Ovary (tissue), 7 donors: ENCODE measurements at regions not wholly inside any gene's neighbourhood (a gene's known extent, or its start where the extent isn't known, plus 50 kb on each side); places are given as distances from the start of the nearest gene placed in this dataset.

ENCODE experiments used
- DNase-seq, 5 donors: peaks; one replicate each; pipeline ENCODE4 v3.0.0-alpha.2; 2019 to 2020
- H3K27ac ChIP-seq, 2 donors: fragments of 200-600 bp; one replicate each; pipeline versions ENCODE4 v1.5.1 to v1.8.0; 2019 to 2022
- H3K27me3 ChIP-seq: fragments of 200-600 bp; one replicate; pipeline ENCODE4 v1.8.0; 2022
- H3K36me3 ChIP-seq: fragments of 200-600 bp; sonication (generic); one replicate; pipeline ENCODE4 v1.5.1; 2019
- H3K4me1 ChIP-seq: one replicate; pipeline ENCODE4 v1.8.1; 2013; ENCODE audit warnings: mild to moderate bottlenecking, moderate library complexity; ENCODE audit not compliant: insufficient read depth
- H3K4me3 ChIP-seq: fragments of 200-600 bp; sonication (generic); one replicate; pipeline ENCODE4 v1.5.1; 2017
- H3K9me3 ChIP-seq, 2 donors: fragments of 200-600 bp in 1 of 2; sonication (generic) in 1 of 2; one replicate each; pipeline versions ENCODE4 v1.5.1 to v1.8.1; 2013 to 2019; ENCODE audit warnings: mild to moderate bottlenecking in 1 of 2, moderate library complexity in 1 of 2
- EP300 ChIP-seq: sonication (generic); formaldehyde crosslinking; IDR thresholded peaks from one replicate; pipeline ENCODE4 v1.6.1; 2017; ENCODE audit warnings: antibody characterized with exemption
- POLR2A ChIP-seq: fragments of 450-650 bp; IDR thresholded peaks from one replicate; pipeline ENCODE4 v1.6.1; 2017; ENCODE audit warnings: antibody characterized with exemption, mild to moderate bottlenecking, moderate library complexity
- WGBS, 3 donors: extraction: QIAGEN DNeasy Blood & Tissue Kit in 1 of 3; methylation state at CpG; one replicate each; pipeline versions ENCODE4 v1.1.5 to v1.1.7; 2013 to 2017; 5-methylcytosine and 5-hydroxymethylcytosine counted together
- intact Hi-C, 4 donors: fragments of 100-400 bp; cut with DNase I; formaldehyde crosslinking; loops; one replicate each; pipeline versions ENCODE4 v1.11.0 to v1.15.1; 2022 to 2023
- TF ChIP-seq, protein P1 (sequence below), 3 donors: fragments of 450-650 bp in 2 of 3; fragments of 200-600 bp in 1 of 3; IDR thresholded peaks; one replicate each; pipeline versions ENCODE4 v1.5.1 to v1.8.0; 2016 to 2022; ENCODE audit warnings: antibody characterized with exemption in 3 of 3, mild to moderate bottlenecking in 1 of 3
- donor health status: DM: no; HTN: no; CAD: no; lungs with moderate emphysema.
- donor health status: DM: no; HTN: no; CAD: no.
- donor health status: Bipolar disorder and iron deficiency.
- donor health status: DM: no; HTN: no; CAD: no.
- donor health status: DM: yes; HTN: yes; CAD: no.

DNA sequence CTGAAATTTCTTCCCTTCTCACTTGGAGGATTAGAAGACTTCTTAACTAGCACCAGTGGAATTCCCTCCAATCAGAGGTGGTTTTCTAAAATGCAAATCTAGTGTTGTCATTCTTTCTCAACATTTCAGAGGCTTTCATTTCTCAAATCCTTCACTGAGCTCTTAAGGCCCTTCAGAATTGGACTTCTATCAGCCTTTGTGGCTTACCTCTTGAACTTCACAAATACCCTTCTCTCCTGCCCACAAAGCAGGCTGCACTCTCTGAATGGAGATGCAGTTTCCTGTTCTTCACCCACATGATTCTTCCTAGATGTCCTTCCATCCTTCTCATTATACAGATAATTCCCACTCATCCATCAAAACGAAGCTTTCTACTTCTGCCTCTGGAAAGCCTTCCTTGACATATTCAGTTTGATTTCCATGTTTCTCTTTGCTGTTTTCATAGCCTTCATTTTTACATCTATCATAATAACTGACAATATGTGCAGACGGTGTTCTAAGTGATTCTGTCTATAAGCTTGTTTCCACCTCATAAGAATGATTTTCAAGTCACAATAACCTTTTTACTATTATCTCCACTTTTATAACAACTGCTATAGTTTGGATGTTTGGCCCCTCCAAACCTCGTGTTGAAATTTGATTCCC lies 123.1 kb upstream of the GPR12 start:
- WGBS, 3 donors, result 41 to 57% (median 42%) methylated on average over 3 of the region's 3 CpGs

DNA sequence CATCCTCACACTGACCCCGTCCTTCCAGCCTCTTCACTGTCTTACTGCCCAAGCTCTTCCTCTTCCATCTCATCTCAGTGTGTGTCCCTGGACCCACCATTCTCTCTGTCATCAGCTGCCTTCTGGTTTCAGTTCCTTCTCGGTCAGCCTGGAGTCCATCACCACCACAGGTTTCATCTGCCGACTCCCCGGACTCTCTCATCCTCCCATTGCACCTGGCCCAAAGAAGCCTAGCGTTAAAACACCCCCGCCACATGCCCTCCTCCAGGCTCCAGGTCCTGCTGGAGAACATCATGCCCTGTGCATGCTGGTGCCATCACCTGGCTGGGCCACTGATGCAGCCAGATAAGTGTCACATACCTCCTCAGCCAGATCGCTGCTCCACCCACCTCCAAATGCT lies 122.1 kb upstream of the GPR12 start:
- TF ChIP-seq, protein P1, sequence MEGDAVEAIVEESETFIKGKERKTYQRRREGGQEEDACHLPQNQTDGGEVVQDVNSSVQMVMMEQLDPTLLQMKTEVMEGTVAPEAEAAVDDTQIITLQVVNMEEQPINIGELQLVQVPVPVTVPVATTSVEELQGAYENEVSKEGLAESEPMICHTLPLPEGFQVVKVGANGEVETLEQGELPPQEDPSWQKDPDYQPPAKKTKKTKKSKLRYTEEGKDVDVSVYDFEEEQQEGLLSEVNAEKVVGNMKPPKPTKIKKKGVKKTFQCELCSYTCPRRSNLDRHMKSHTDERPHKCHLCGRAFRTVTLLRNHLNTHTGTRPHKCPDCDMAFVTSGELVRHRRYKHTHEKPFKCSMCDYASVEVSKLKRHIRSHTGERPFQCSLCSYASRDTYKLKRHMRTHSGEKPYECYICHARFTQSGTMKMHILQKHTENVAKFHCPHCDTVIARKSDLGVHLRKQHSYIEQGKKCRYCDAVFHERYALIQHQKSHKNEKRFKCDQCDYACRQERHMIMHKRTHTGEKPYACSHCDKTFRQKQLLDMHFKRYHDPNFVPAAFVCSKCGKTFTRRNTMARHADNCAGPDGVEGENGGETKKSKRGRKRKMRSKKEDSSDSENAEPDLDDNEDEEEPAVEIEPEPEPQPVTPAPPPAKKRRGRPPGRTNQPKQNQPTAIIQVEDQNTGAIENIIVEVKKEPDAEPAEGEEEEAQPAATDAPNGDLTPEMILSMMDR (IDR thresholded peaks at IDR 0.05), result no peak
- no peak for TF ChIP-seq EP300
- no peak for TF ChIP-seq POLR2A
- Histone ChIP-seq H3K4me1 (no peaks in the 10 kb centered on the region), H3K27ac (no peak overlapping the region), H3K4me3 (no peak overlapping the region), H3K36me3 (no peaks in the 10 kb centered on the region), H3K9me3 (no peaks in the 10 kb centered on the region), H3K27me3 (no peaks in the 10 kb centered on the region)
- 87 to 91% (median 91%) methylated on average over 7 of the region's 7 CpGs for WGBS, 3 donors
- no peak for DNase-seq
- intact Hi-C loops, result no loop called here

More for the DNA sequence above, 123.1 kb upstream of the GPR12 start:
- Histone ChIP-seq H3K9me3 (no peaks in the 10 kb centered on the region), H3K36me3 (no peaks in the 10 kb centered on the region), H3K4me3 (no peak overlapping the region), H3K27ac (no peak overlapping the region), H3K4me1 (no peaks in the 10 kb centered on the region), H3K27me3 (no peaks in the 10 kb centered on the region)
- TF ChIP-seq EP300, result no peak
- TF ChIP-seq POLR2A, result no peak
- TF ChIP-seq, protein P1 (IDR thresholded peaks at IDR 0.05), result no peak
- no peak for DNase-seq
- intact Hi-C loops, result no loop called here

DNA sequence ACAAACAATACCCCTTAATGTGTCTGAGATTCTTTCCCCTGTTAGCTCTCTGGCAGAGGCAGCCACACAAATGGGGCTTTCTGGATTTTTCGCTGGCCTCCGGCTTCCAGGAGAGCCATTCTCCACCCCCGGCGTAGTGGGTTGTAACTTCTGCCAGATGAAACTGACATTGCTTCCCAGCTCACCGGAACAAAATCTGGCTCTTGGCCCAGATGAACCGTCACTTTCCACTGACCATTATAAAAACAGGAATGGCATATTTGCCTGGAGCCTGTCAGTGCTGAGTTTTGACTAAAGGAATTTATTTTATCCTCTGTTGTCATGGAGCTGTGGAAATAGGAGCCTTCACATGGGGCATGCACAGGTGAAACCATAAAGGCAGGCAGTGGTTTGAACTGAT lies 120.6 kb upstream of the GPR12 start:
- Histone ChIP-seq H3K36me3 (no peaks in the 10 kb centered on the region), H3K4me3 (no peak overlapping the region), H3K4me1 (no peaks in the 10 kb centered on the region), H3K9me3 (no peaks in the 10 kb centered on the region), H3K27ac (no peak overlapping the region), H3K27me3 (no peaks in the 10 kb centered on the region)
- DNase-seq, result no peak
- WGBS, 3 donors, result 15 to 41% (median 27%) methylated on average over 6 of the region's 6 CpGs
- TF ChIP-seq POLR2A, result no peak
- no peak for TF ChIP-seq EP300
- TF ChIP-seq, protein P1 (IDR thresholded peaks at IDR 0.05), result no peak
- intact Hi-C loops, result no loop called here

DNA sequence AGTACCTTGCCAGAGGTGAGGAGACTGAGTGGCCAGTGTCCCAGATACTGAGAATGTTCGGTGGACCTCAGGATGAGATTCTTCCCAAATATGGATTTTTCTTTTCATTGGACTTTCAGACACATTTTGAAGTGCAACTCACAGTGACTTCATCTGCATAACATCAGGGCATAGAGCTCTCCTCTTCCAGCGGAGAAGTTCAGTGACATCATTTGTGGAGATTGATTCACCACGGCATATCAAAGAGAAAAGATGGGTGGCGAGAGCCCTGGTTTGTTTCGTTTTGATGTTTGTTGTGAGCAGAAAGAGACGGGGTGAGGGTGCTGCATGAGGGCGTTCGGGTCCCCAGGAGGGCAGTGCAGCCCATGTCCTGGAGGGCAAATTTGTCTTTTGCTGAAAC lies 120.1 kb upstream of the GPR12 start:
- no peaks in the 10 kb centered on the region for H3K36me3 ChIP-seq
- no peak overlapping the region for H3K27ac ChIP-seq
- H3K4me1 ChIP-seq, result no peaks in the 10 kb centered on the region
- H3K4me3 ChIP-seq, result no peak overlapping the region
- TF ChIP-seq, protein P1 (IDR thresholded peaks at IDR 0.05), result no peak
- TF ChIP-seq POLR2A (no peak), EP300 (no peak)
- H3K9me3 ChIP-seq, result no peaks in the 10 kb centered on the region
- no peak for DNase-seq
- no peaks in the 10 kb centered on the region for H3K27me3 ChIP-seq
- WGBS, 3 donors, result 47 to 73% (median 57%) methylated on average over 8 of the region's 8 CpGs
- intact Hi-C loops, result no loop called here
